ENCODE measurements at regions not wholly inside any gene's neighbourhood (a gene's known extent, or its start where the extent isn't known, plus 50 kb on each side); places are given as distances from the start of the nearest gene placed in this dataset.

DNA sequence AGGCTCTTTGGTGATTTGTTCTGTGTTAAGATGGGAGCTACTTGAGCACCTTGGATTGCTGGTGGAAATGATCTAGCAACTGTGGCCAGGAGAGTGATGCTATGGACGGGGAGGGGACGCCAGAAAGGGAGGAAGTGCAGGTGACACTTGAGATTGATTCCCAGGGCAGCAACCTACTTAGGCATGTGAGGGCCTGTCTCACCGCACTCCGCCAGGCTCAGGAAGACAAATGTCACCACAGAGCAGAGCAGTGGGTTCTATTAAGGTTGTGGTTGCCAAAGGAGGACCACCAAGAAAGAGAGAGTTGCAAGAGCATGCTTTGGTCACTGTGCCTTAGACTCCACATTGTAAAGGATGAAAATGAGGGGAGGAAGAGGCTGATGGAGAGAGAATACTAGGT lies 404.3 kb downstream of the IRX1 start:
- FAIRE-seq (no peak), DNase-seq (no peak)
- Histone ChIP-seq H3K9me3 (ENCODE audit: control insufficient read depth in 2 of 3, insufficient read depth in 1 of 3, low read length in 3 of 3) (no peaks in the 10 kb centered on the region), H3K4me1 (ENCODE audit: control insufficient read depth in 2 of 3, insufficient read depth in 2 of 3, low read depth in 1 of 3, low read length in 3 of 3) (no peaks in the 10 kb centered on the region), H3K36me3 (ENCODE audit: control insufficient read depth in 2 of 3, insufficient read depth in 3 of 3, low read length in 3 of 3) (no peaks in the 10 kb centered on the region), H3K27ac (ENCODE audit: low read depth in 2 of 2, low read length in 2 of 2) (no peak overlapping the region), H3K9ac (ENCODE audit: low read length in 3 of 3) (no peak overlapping the region), H3K4me3 (ENCODE audit: low read length in 3 of 3) (no peak overlapping the region), H3K27me3 (ENCODE audit: control insufficient read depth, insufficient read depth, low read length) (no peaks in the 10 kb centered on the region)
- TF ChIP-seq, protein P1, sequence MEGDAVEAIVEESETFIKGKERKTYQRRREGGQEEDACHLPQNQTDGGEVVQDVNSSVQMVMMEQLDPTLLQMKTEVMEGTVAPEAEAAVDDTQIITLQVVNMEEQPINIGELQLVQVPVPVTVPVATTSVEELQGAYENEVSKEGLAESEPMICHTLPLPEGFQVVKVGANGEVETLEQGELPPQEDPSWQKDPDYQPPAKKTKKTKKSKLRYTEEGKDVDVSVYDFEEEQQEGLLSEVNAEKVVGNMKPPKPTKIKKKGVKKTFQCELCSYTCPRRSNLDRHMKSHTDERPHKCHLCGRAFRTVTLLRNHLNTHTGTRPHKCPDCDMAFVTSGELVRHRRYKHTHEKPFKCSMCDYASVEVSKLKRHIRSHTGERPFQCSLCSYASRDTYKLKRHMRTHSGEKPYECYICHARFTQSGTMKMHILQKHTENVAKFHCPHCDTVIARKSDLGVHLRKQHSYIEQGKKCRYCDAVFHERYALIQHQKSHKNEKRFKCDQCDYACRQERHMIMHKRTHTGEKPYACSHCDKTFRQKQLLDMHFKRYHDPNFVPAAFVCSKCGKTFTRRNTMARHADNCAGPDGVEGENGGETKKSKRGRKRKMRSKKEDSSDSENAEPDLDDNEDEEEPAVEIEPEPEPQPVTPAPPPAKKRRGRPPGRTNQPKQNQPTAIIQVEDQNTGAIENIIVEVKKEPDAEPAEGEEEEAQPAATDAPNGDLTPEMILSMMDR (IDR thresholded peaks at IDR 0.05; ENCODE audit: borderline replicate concordance, extremely low read depth, insufficient read depth), result no peak
- intact Hi-C loops (cut with DNase I), result no loop called here

DNA sequence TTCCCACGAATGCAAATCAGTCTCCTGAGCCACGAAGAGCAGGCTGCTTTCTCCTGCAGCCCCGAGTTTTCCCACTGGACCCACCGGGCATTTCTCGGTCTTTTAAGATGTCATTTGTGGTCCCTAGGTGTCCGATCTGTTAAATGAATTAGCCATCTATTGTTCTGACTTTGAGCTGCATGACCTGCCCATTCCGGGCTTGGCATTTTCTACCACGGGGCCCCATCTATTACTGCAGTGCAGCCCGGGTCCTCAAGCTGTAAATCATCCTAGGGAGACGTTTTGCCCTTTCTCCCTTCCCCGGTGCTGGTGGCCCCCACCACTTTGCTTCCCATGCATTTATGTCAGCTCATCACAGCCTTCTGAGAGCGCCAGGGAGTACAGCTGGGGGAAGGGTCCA lies 405.4 kb downstream of the IRX1 start:
- DNase-seq (no peak), FAIRE-seq (no peak)
- H3K27ac ChIP-seq (ENCODE audit: low read depth in 2 of 2, low read length in 2 of 2), result no peak overlapping the region
- no peak overlapping the region for H3K4me3 ChIP-seq (ENCODE audit: low read length in 3 of 3)
- no peaks in the 10 kb centered on the region for H3K9me3 ChIP-seq (ENCODE audit: control insufficient read depth in 2 of 3, insufficient read depth in 1 of 3, low read length in 3 of 3)
- H3K36me3 ChIP-seq (ENCODE audit: control insufficient read depth in 2 of 3, insufficient read depth in 3 of 3, low read length in 3 of 3), result no peaks in the 10 kb centered on the region
- H3K9ac ChIP-seq (ENCODE audit: low read length in 3 of 3), result no peak overlapping the region
- TF ChIP-seq, protein P1 (IDR thresholded peaks at IDR 0.05; ENCODE audit: borderline replicate concordance, extremely low read depth, insufficient read depth), result no peak
- intact Hi-C loops (cut with DNase I), result no loop called here
- H3K4me1 ChIP-seq (ENCODE audit: control insufficient read depth in 2 of 3, insufficient read depth in 2 of 3, low read depth in 1 of 3, low read length in 3 of 3), result no peaks in the 10 kb centered on the region
- no peaks in the 10 kb centered on the region for H3K27me3 ChIP-seq (ENCODE audit: control insufficient read depth, insufficient read depth, low read length)

DNA sequence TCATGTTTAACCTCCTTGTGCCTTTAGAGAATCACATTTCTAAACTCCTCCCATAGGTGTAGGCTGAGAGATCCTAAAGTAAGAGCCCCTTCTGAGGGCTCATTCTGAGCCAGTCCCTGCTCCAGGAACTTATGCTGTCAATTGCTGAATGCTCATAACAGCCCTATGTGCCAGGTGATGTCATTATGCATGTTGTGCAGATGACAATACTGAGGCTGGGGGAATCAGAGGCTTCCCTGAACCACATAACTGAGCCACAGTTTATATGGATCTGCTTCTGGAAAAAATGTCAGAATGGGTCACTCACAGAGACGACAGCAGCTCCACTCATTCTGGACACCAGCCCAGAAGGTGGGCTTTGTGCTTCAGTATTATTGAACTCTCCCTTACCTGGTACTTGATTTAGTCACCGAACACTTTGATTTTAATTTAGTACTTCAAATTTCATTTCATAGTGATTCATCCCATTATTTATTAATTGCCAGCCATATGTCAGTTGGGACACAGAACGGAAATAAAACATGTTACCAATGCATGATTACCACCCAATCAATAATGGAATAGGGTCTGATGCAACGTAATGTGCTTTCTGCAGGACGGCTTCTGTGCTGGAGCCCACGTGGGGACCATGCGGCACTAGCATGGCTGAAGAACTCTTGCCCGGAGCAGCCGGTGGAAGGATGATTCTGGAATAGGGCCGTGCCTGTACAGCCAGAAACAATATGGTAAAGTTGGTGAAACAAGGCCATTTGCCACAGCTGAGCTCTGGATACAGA lies 406.3 kb downstream of the IRX1 start:
- H3K4me1 ChIP-seq (ENCODE audit: control insufficient read depth in 2 of 3, insufficient read depth in 2 of 3, low read depth in 1 of 3, low read length in 3 of 3), result no peaks in the 10 kb centered on the region
- no peaks in the 10 kb centered on the region for H3K9me3 ChIP-seq (ENCODE audit: control insufficient read depth in 2 of 3, insufficient read depth in 1 of 3, low read length in 3 of 3)
- TF ChIP-seq, protein P1 (IDR thresholded peaks at IDR 0.05; ENCODE audit: borderline replicate concordance, extremely low read depth, insufficient read depth), result no peak
- DNase-seq, result no peak
- H3K36me3 ChIP-seq (ENCODE audit: control insufficient read depth in 2 of 3, insufficient read depth in 3 of 3, low read length in 3 of 3), result no peaks in the 10 kb centered on the region
- intact Hi-C loops (cut with DNase I), result no loop called here
- FAIRE-seq, result no peak
- H3K9ac ChIP-seq (ENCODE audit: low read length in 3 of 3), result no peak overlapping the region
- no peak overlapping the region for H3K4me3 ChIP-seq (ENCODE audit: low read length in 3 of 3)
- no peaks in the 10 kb centered on the region for H3K27me3 ChIP-seq (ENCODE audit: control insufficient read depth, insufficient read depth, low read length)
- H3K27ac ChIP-seq (ENCODE audit: low read depth in 2 of 2, low read length in 2 of 2), result no peak overlapping the region

DNA sequence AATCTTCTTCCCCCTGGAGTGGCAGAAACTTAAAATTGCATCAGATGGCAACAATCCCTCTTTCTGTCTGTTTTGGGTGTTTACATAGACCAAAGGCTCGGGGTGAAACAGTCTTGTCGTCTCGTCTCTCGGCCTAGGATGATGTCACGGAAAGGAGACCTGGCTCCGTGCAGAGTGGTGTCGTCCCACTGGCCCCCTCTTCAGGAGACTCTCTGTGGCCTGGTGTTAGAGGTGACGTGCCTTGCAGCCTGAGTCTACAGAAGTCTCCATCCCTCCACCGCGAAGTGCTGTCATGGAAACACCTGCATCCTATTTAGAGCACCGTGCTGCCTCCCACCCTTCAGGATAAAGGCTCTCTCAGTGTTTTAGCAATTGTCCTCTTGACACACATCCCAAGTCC lies 409.7 kb downstream of the IRX1 start:
- H3K36me3 ChIP-seq (ENCODE audit: control insufficient read depth in 2 of 3, insufficient read depth in 3 of 3, low read length in 3 of 3), result no peaks in the 10 kb centered on the region
- no peaks in the 10 kb centered on the region for H3K9me3 ChIP-seq (ENCODE audit: control insufficient read depth in 2 of 3, insufficient read depth in 1 of 3, low read length in 3 of 3)
- FAIRE-seq (no peak), DNase-seq (no peak)
- H3K4me1 ChIP-seq (ENCODE audit: control insufficient read depth in 2 of 3, insufficient read depth in 2 of 3, low read depth in 1 of 3, low read length in 3 of 3), result no peaks in the 10 kb centered on the region
- intact Hi-C loops (cut with DNase I), result no loop called here
- H3K4me3 ChIP-seq (ENCODE audit: low read length in 3 of 3), result no peak overlapping the region
- H3K27me3 ChIP-seq (ENCODE audit: control insufficient read depth, insufficient read depth, low read length), result no peaks in the 10 kb centered on the region
- no peak overlapping the region for H3K9ac ChIP-seq (ENCODE audit: low read length in 3 of 3)
- H3K27ac ChIP-seq (ENCODE audit: low read depth in 2 of 2, low read length in 2 of 2), result no peak overlapping the region
- TF ChIP-seq, protein P1 (IDR thresholded peaks at IDR 0.05; ENCODE audit: borderline replicate concordance, extremely low read depth, insufficient read depth), result no peak

Data from kidney (tissue), 13 donors.